Transverse colon (tissue), 4 donors: ENCODE measurements at regions not wholly inside any gene's neighbourhood (a gene's known extent, or its start where the extent isn't known, plus 50 kb on each side); places are given as distances from the start of the nearest gene placed in this dataset.

Experiments
- DNase-seq: peaks from one replicate; pipeline ENCODE4 v3.0.0-alpha.2; 2019
- H3K27ac ChIP-seq, 4 donors: fragments of 200-600 bp; sonication (generic); 2 replicates each; pipeline ENCODE4 v1.5.1; 2016 to 2018; ENCODE audit warnings: inconsistent platforms in 4 of 4
- H3K27me3 ChIP-seq: fragments of 200-600 bp; sonication (generic); 2 replicates; pipeline ENCODE4 v1.5.1; 2017; ENCODE audit warnings: inconsistent platforms
- H3K36me3 ChIP-seq, 4 donors: fragments of 200-600 bp; sonication (generic); 2 replicates each; pipeline ENCODE4 v1.5.1; 2017 to 2019; ENCODE audit warnings: inconsistent platforms in 4 of 4
- H3K4me1 ChIP-seq, 4 donors: fragments of 200-600 bp; sonication (generic); 2 replicates each; pipeline ENCODE4 v1.5.1; 2017 to 2020; ENCODE audit warnings: inconsistent platforms in 4 of 4
- H3K4me3 ChIP-seq, 4 donors: fragments of 200-600 bp; sonication (generic); 1 replicate in 1 of 4; 2 replicates in 3 of 4; pipeline versions ENCODE4 v1.5.1 to v1.6.1; 2017 to 2019; ENCODE audit warnings: inconsistent platforms in 4 of 4
- H3K9me3 ChIP-seq, 2 donors: fragments of 200-600 bp; sonication (generic); 2 replicates each; pipeline ENCODE4 v1.5.1; 2017 to 2019; ENCODE audit warnings: inconsistent platforms in 2 of 2
- CTCF ChIP-seq, 5 experiments: fragments of 200-600 bp in 3 of 5; fragments of 450-650 bp in 2 of 5; sonication (generic) in 3 of 5; IDR thresholded peaks; 1 replicate in 2 of 5; 2 replicates in 3 of 5; pipeline ENCODE4 v1.5.1; 2016 to 2017; ENCODE audit warnings: antibody characterized with exemption in 5 of 5, inconsistent platforms in 3 of 5, mild to moderate bottlenecking in 2 of 5, moderate library complexity in 1 of 5
- EP300 ChIP-seq: sonication (generic); formaldehyde crosslinking; IDR thresholded peaks from one replicate; pipeline ENCODE4 v1.6.1; 2017; ENCODE audit warnings: antibody characterized with exemption, low read depth
- POLR2A ChIP-seq: fragments of 450-650 bp; IDR thresholded peaks from one replicate; pipeline ENCODE4 v1.6.1; 2016; ENCODE audit warnings: antibody characterized with exemption, mild to moderate bottlenecking, moderate library complexity
- POLR2AphosphoS5 ChIP-seq, 3 donors: sonication (generic); formaldehyde crosslinking; IDR thresholded peaks; one replicate each; pipeline ENCODE4 v1.6.1; 2016; ENCODE audit warnings: antibody characterized with exemption in 3 of 3
- WGBS, 2 donors: methylation state at CpG; one replicate each; pipeline ENCODE4 v1.1.5; 2018; ENCODE audit warnings: low coverage in 1 of 2; 5-methylcytosine and 5-hydroxymethylcytosine counted together
- in situ Hi-C, 4 donors: fragments of 200-750 bp; cut with MboI; loops; one replicate each; pipeline versions ENCODE4 v1.15.0 to v1.15.1; 2017; ENCODE audit warnings: low sequenced_read_pairs in 3 of 4, low pct_ligation_motif_present in 1 of 4, low pct_unique_long_range_greater_than_20kb in 1 of 4
- intact Hi-C: fragments of 100-400 bp; cut with DNase I; formaldehyde crosslinking; loops from one replicate; pipeline ENCODE4 v1.15.1; 2023; ENCODE audit warnings: low total_unique reads

DNA sequence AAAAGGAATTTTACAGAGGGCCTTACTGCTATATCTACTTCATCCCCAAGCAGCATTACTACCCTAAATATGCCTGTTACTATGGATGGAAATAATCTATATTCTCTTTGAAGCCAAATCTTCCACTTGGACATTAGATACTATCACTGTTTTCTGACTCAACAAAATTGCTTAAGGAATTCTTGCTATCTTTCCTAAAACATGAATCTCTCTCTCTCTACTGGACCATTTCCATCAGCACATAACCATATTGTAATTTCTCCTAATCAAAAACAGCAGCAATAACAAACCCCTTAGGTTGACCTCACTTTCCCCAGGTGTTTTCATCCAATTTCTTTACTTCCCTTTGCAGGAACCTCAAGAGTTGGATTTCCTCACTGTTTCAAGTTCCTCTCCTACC is 67.9 kb upstream of the BLID start:
- no peak for DNase-seq
- Histone ChIP-seq H3K27ac (no peak overlapping the region), H3K27me3 (no peaks in the 10 kb centered on the region), H3K9me3 (no peaks in the 10 kb centered on the region), H3K4me3 (no peak overlapping the region), H3K4me1 (peaks cover 0 to 2% (median 0%) of the 10 kb centered on the region in 4 donors), H3K36me3 (no peaks in the 10 kb centered on the region)
- intact Hi-C loops: no loop called here
- in situ Hi-C loops: no loop called here
- TF ChIP-seq POLR2AphosphoS5 (IDR thresholded peaks at IDR 0.05) (no peak), CTCF (IDR thresholded peaks at IDR 0.05) (no peak), POLR2A (no peak), EP300 (no peak)

DNA sequence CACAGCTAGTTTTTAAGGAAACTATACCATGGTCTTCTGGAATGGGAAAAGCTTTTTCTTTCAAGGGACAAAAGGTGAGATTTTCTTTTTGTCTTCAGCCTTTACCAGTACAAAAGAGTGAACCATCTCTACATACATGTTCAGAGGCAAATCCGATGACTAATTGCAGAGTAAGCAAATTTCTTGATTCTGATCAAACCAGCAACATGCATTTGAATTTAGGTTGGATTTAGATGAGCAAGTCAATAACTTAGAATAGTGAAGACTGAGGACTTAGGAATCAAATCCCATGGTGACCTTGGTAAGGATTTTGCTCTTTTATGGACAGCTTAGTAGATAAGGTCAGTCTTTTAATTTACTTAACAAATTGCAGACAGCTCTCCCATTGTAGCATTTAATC is 65.9 kb upstream of the BLID start:
- WGBS, 2 donors: 63 to 80% methylated on average over 1 of the region's 1 CpG

GRCh38 chr11:122181372-122181771 is 65.4 kb upstream of the BLID start:
- no peaks in the 10 kb centered on the region for H3K27me3 ChIP-seq
- H3K4me1 ChIP-seq: peaks cover 0 to 2% (median 0%) of the 10 kb centered on the region in 4 donors
- H3K9me3 ChIP-seq: no peaks in the 10 kb centered on the region
- intact Hi-C loops: no loop called here
- DNase-seq: no peak
- in situ Hi-C loops: no loop called here
- H3K4me3 ChIP-seq: no peak overlapping the region
- 41 to 60% methylated on average over 1 of the region's 1 CpG for WGBS, 2 donors
- TF ChIP-seq CTCF (IDR thresholded peaks at IDR 0.05): no peak
- no peak for TF ChIP-seq POLR2A
- no peak for TF ChIP-seq POLR2AphosphoS5 (IDR thresholded peaks at IDR 0.05)
- TF ChIP-seq EP300: no peak
- peak overlapping the region in 2 of 4 donors; percentile 38 to 42 for H3K27ac ChIP-seq
- no peaks in the 10 kb centered on the region for H3K36me3 ChIP-seq

More for the DNA sequence above, 65.9 kb upstream of the BLID start:
- in situ Hi-C loops (no loop called here), intact Hi-C loops (loop anchor here (1.0 kb wide), 1 partner anchor 25 kb away; no protein-coding TSS in a partner anchor)
- peaks cover 0 to 2% (median 0%) of the 10 kb centered on the region in 4 donors for H3K4me1 ChIP-seq
- H3K36me3 ChIP-seq: no peaks in the 10 kb centered on the region
- no peaks in the 10 kb centered on the region for H3K27me3 ChIP-seq
- TF ChIP-seq POLR2A (no peak), POLR2AphosphoS5 (IDR thresholded peaks at IDR 0.05) (no peak), EP300 (no peak), CTCF (IDR thresholded peaks at IDR 0.05) (no peak)
- H3K9me3 ChIP-seq: no peaks in the 10 kb centered on the region
- no peak for DNase-seq
- no peak overlapping the region for H3K27ac ChIP-seq
- no peak overlapping the region for H3K4me3 ChIP-seq

DNA sequence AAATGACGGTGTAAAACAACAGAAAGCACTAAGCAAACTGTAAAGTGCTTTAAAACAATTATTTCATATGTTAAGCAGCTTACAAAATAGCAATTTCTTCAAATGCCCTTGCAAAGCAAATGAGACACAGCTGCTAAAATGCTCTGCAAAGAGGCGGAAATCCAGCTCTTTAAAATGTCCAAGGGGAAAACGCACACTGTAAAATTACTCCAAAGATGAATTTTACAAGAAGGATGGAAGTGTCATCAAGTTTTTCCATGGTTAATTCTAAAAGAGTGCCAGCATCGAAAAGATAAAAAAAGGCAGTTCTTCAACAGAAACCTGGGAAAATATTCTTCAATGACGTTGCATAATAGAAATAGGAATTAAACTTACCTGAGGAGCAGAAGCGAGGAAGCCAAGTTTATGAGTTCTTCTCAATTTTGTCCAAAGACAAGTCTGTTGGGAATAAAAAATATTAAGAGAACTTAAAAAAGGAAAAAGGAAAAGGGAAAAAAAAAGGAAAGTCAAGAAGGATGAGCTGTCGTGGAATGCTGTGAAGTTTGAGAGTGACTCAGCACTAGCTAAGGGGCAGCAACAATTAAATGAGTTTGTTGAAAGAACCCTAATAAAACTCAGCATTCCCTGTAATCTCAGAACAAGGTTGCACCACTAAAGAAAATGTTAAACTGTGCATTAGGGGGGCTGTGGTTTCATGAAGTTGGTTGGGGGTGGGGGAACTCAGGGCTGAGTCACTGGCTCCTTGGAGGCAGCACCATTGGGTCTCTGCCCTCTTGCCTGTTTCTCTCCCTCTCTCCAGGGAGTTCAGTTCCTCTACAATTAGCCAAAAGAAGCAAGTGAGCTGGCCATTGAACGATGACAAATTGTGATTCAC is 64.2 kb upstream of the BLID start:
- no peak for TF ChIP-seq EP300
- no peak for TF ChIP-seq CTCF (IDR thresholded peaks at IDR 0.05)
- TF ChIP-seq POLR2AphosphoS5 (IDR thresholded peaks at IDR 0.05): no peak
- no peak for TF ChIP-seq POLR2A
- intact Hi-C loops: no loop called here

More for the DNA sequence above, 64.2 kb upstream of the BLID start:
- peak overlapping the region in 3 of 4 donors; percentile 4 to 42 (median 38) for H3K27ac ChIP-seq
- no peaks in the 10 kb centered on the region for H3K27me3 ChIP-seq
- no peaks in the 10 kb centered on the region for H3K9me3 ChIP-seq
- in situ Hi-C loops: no loop called here
- peaks cover 0 to 2% (median 0%) of the 10 kb centered on the region in 4 donors for H3K4me1 ChIP-seq
- H3K4me3 ChIP-seq: no peak overlapping the region
- no peaks in the 10 kb centered on the region for H3K36me3 ChIP-seq
- 58 to 64% methylated on average over 8 of the region's 8 CpGs for WGBS, 2 donors
- DNase-seq: no peak
